Endodermal cell (in vitro differentiated cells): ENCODE measurements at regions not wholly inside any gene's neighbourhood (a gene's known extent, or its start where the extent isn't known, plus 50 kb on each side); places are given as distances from the start of the nearest gene placed in this dataset.

Experiments
- DNase-seq: peaks from one replicate; pipeline ENCODE4 v3.0.0-alpha.2; 2017
- H3K27ac ChIP-seq: 2 replicates; pipeline ENCODE4 v1.5.1; 2013; ENCODE audit warnings: mild to moderate bottlenecking, low read depth, low read length, moderate library complexity
- H3K27me3 ChIP-seq: 2 replicates; pipeline ENCODE4 v1.6.1; 2013; ENCODE audit warnings: mild to moderate bottlenecking, low read length, moderate library complexity; ENCODE audit not compliant: insufficient read depth, control insufficient read depth, poor library complexity, severe bottlenecking
- H3K36me3 ChIP-seq: 2 replicates; pipeline ENCODE4 v1.7.0; 2013; ENCODE audit warnings: mild to moderate bottlenecking, low read length, moderate library complexity; ENCODE audit not compliant: control insufficient read depth, insufficient read depth
- H3K4me1 ChIP-seq: one replicate; pipeline ENCODE4 v1.7.0; 2013; ENCODE audit warnings: low read length; ENCODE audit not compliant: control insufficient read depth, insufficient read depth
- H3K4me3 ChIP-seq: 2 replicates; pipeline ENCODE4 v1.5.1; 2013; ENCODE audit warnings: mild to moderate bottlenecking, low read length, moderate library complexity
- H3K9ac ChIP-seq: 2 replicates; pipeline ENCODE4 v1.6.1; 2013; ENCODE audit warnings: mild to moderate bottlenecking, low read length, moderate library complexity; ENCODE audit not compliant: poor library complexity, severe bottlenecking; ENCODE audit errors: extremely low read depth
- H3K9me3 ChIP-seq: 2 replicates; pipeline ENCODE4 v1.6.1; 2013; ENCODE audit warnings: mild to moderate bottlenecking, low read length, moderate library complexity; ENCODE audit not compliant: control insufficient read depth
- H3K27ac Mint-ChIP-seq: 2 replicates; pipeline ENCODE4 v1.8.0; 2020; ENCODE audit warnings: mixed read lengths
- H3K27me3 Mint-ChIP-seq: 2 replicates; pipeline ENCODE4 v1.8.0; 2021; ENCODE audit warnings: mild to moderate bottlenecking, mixed read lengths; ENCODE audit not compliant: insufficient read depth
- H3K36me3 Mint-ChIP-seq: 2 replicates; pipeline ENCODE4 v1.8.0; 2020; ENCODE audit warnings: low read depth, mixed read lengths
- H3K4me1 Mint-ChIP-seq: 2 replicates; pipeline ENCODE4 v1.8.0; 2020; ENCODE audit warnings: mixed read lengths
- H3K4me3 Mint-ChIP-seq: 2 replicates; pipeline ENCODE4 v1.8.0; 2020; ENCODE audit warnings: mild to moderate bottlenecking, moderate library complexity, mixed read lengths
- H3K9me3 Mint-ChIP-seq: 2 replicates; pipeline ENCODE4 v1.8.0; 2020; ENCODE audit warnings: mild to moderate bottlenecking, mixed read lengths
- CTCF ChIP-seq: fragments of 200-600 bp; sonication (generic); conservative IDR thresholded peaks from 2 replicates; pipeline ENCODE4 v1.5.0; 2021; ENCODE audit warnings: antibody characterized with exemption, mild to moderate bottlenecking
- WGBS, 2 experiments: methylation state at CpG; one replicate each; pipeline versions ENCODE4 v1.1.5 to v1.1.7; 2013; ENCODE audit warnings: missing lambda C conversion rate in 2 of 2, mixed read lengths in 1 of 2; ENCODE audit not compliant: insufficient coverage in 1 of 2, insufficient read length in 1 of 2; 5-methylcytosine and 5-hydroxymethylcytosine counted together

DNA sequence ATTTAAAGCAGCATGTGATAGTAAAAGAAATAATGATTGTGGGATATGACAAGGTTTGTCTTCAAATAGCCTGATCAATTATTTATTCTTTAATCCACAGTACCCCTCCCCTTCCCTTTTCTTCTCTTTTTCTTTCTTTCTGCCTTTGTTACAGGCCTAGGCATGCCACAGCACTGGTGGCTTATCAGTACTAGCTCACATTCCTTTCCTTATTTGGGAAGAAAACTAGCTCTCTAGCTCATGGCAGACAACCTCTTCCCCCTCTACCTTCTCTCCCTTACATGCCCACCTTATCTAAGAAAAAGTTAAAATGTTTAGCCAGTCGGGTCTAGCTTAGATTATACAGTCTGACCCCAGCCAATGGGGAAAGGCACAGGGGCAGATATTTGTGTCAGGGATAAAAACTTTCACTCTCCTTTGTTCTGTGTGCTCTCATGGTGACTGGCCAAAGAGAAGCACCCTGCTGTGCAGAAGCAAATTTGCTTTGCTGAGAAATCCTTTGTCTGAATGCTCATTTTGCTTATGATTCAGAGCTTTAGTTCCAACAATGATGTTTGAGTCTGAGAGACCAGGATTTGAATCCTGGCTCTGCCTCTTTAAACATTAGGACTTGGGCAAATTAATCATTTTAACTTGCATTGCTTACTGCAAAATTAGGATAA, 75.8 kb upstream of the CDH12 start:
- Mint-ChIP-seq H3K27ac (peak overlapping the region; percentile 96), H3K27me3 (no peaks in the 10 kb centered on the region), H3K36me3 (peaks cover 5% of the 10 kb centered on the region), H3K4me1 (peaks cover 7% of the 10 kb centered on the region), H3K9me3 (peaks cover 11% of the 10 kb centered on the region), H3K4me3 (no peak overlapping the region)
- no peaks in the 10 kb centered on the region for H3K27me3 ChIP-seq
- no peak for TF ChIP-seq CTCF
- DNase-seq = peak; percentile 71
- peak overlapping the region; percentile 5 for H3K4me3 ChIP-seq
- H3K4me1 ChIP-seq = no peaks in the 10 kb centered on the region
- peaks cover 13% of the 10 kb centered on the region for H3K9me3 ChIP-seq
- H3K36me3 ChIP-seq = no peaks in the 10 kb centered on the region
- H3K9ac ChIP-seq = peak overlapping the region; percentile 27
- 55 to 83% methylated on average over 1 of the region's 1 CpG for WGBS, 2 experiments
- peak overlapping the region; percentile 14 for H3K27ac ChIP-seq

DNA sequence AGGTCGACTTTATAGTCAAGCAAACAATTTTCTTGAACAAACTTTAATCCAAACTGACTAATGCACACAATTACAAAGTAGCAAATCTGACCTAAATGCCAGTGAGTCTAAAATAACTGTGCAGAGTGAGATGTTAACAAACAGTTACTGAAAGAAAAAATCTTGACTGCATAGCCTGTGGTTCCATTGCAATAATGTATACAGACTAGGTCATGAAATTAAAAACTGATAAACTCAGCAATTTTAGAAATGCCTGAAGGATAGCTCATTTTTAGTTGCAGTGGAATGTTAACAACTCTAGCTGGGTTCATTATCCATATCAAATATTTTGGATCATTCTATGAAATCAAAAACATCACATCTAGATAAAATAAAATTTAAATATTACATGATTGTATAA, 73.4 kb upstream of the CDH12 start:
- Mint-ChIP-seq H3K4me3 (no peak overlapping the region), H3K4me1 (peaks cover 7% of the 10 kb centered on the region), H3K27me3 (no peaks in the 10 kb centered on the region), H3K27ac (no peak overlapping the region), H3K9me3 (peaks cover 11% of the 10 kb centered on the region), H3K36me3 (peaks cover 5% of the 10 kb centered on the region)
- peaks cover 13% of the 10 kb centered on the region for H3K9me3 ChIP-seq
- H3K36me3 ChIP-seq = no peaks in the 10 kb centered on the region
- H3K27me3 ChIP-seq = no peaks in the 10 kb centered on the region
- no peak overlapping the region for H3K27ac ChIP-seq
- TF ChIP-seq CTCF = no peak
- H3K4me1 ChIP-seq = no peaks in the 10 kb centered on the region
- DNase-seq = no peak
- 83% methylated on average over 1 of the region's 1 CpG; no CpG with 5 or more reads in 1 of the 2 experiments for WGBS, 2 experiments
- no peak overlapping the region for H3K9ac ChIP-seq
- H3K4me3 ChIP-seq = no peak overlapping the region

DNA sequence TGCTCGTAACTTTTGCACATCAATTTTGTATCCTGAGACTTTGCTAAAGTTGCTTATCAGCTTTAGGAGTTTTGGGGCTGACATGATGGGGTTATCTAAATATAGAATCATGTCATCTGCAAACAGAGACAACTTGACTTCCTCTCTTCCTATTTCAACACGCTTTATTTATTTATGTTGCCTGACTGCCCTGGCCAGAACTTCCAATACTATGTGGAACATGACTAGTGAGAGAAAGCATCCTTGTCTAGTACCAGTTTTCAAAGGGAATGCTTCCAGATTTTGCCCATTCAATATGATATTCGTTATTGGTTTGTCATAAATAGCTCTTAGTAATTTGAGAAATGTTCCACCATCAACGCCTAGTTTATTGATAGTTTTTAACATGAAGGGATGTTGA, 65.4 kb upstream of the CDH12 start:
- no peaks in the 10 kb centered on the region for H3K36me3 Mint-ChIP-seq
- Histone ChIP-seq H3K9me3 (no peaks in the 10 kb centered on the region), H3K27me3 (no peaks in the 10 kb centered on the region), H3K36me3 (no peaks in the 10 kb centered on the region), H3K4me1 (no peaks in the 10 kb centered on the region), H3K4me3 (no peak overlapping the region), H3K9ac (no peak overlapping the region), H3K27ac (no peak overlapping the region)
- H3K4me1 Mint-ChIP-seq = no peaks in the 10 kb centered on the region
- H3K27me3 Mint-ChIP-seq = no peaks in the 10 kb centered on the region
- no peaks in the 10 kb centered on the region for H3K9me3 Mint-ChIP-seq
- no peak overlapping the region for H3K27ac Mint-ChIP-seq
- 95 to 100% methylated on average over 1 to 4 of the region's 4 CpGs for WGBS, 2 experiments
- DNase-seq = no peak
- H3K4me3 Mint-ChIP-seq = no peak overlapping the region
- no peak for TF ChIP-seq CTCF
